ENCODE measurements at regions not wholly inside any gene's neighbourhood (a gene's known extent, or its start where the extent isn't known, plus 50 kb on each side); places are given as distances from the start of the nearest gene placed in this dataset.

- DNase-seq (ENCODE audit: low read depth, low spot score): no peak
- in situ Hi-C loops (cut with HindIII; ENCODE audit: low pct_unique_long_range_greater_than_20kb, low sequenced_read_pairs): no loop called here
These were observed 156.0 kb upstream of the SMAD3 start for GRCh38 chr15:66909381-66909890.

- in situ Hi-C loops (cut with HindIII; ENCODE audit: low pct_unique_long_range_greater_than_20kb, low sequenced_read_pairs): no loop called here
- no peak for DNase-seq (ENCODE audit: low read depth, low spot score)
These were observed 154.2 kb upstream of the SMAD3 start for GRCh38 chr15:66911131-66911700.

- in situ Hi-C loops (cut with HindIII; ENCODE audit: low pct_unique_long_range_greater_than_20kb, low sequenced_read_pairs): no loop called here
- DNase-seq (ENCODE audit: low read depth, low spot score): peak; percentile 29
These were observed 153.4 kb upstream of the SMAD3 start for GRCh38 chr15:66912001-66912400.

GRCh38 chr15:66912441-66912840 lies 153.0 kb upstream of the SMAD3 start:
- in situ Hi-C loops (cut with HindIII; ENCODE audit: low pct_unique_long_range_greater_than_20kb, low sequenced_read_pairs): no loop called here
- DNase-seq (ENCODE audit: low read depth, low spot score): no peak

GRCh38 chr15:66917904-66918448 lies 147.4 kb upstream of the SMAD3 start:
- in situ Hi-C loops (cut with HindIII; ENCODE audit: low pct_unique_long_range_greater_than_20kb, low sequenced_read_pairs): no loop called here
- DNase-seq (ENCODE audit: low read depth, low spot score): no peak

- in situ Hi-C loops (cut with HindIII; ENCODE audit: low pct_unique_long_range_greater_than_20kb, low sequenced_read_pairs): no loop called here
- peak; percentile 49 for DNase-seq (ENCODE audit: low read depth, low spot score)
These were observed 146.0 kb upstream of the SMAD3 start for GRCh38 chr15:66919421-66919820.

- in situ Hi-C loops (cut with HindIII; ENCODE audit: low pct_unique_long_range_greater_than_20kb, low sequenced_read_pairs): no loop called here
- DNase-seq (ENCODE audit: low read depth, low spot score): no peak
These were observed 144.0 kb upstream of the SMAD3 start for GRCh38 chr15:66921319-66921915.

- no peak for DNase-seq (ENCODE audit: low read depth, low spot score)
These were observed 142.8 kb upstream of the SMAD3 start for GRCh38 chr15:66922608-66923007.

GRCh38 chr15:66923438-66923881 lies 141.9 kb upstream of the SMAD3 start:
- DNase-seq (ENCODE audit: low read depth, low spot score): peak; percentile 41
- in situ Hi-C loops (cut with HindIII; ENCODE audit: low pct_unique_long_range_greater_than_20kb, low sequenced_read_pairs): no loop called here

More at GRCh38 chr15:66922608-66923007, 142.8 kb upstream of the SMAD3 start:
- in situ Hi-C loops (cut with HindIII; ENCODE audit: low pct_unique_long_range_greater_than_20kb, low sequenced_read_pairs): no loop called here

- in situ Hi-C loops (cut with HindIII; ENCODE audit: low pct_unique_long_range_greater_than_20kb, low sequenced_read_pairs): no loop called here
- no peak for DNase-seq (ENCODE audit: low read depth, low spot score)
These were observed 140.5 kb upstream of the SMAD3 start for GRCh38 chr15:66924889-66925288.

- in situ Hi-C loops (cut with HindIII; ENCODE audit: low pct_unique_long_range_greater_than_20kb, low sequenced_read_pairs): no loop called here
- DNase-seq (ENCODE audit: low read depth, low spot score): no peak
These were observed 139.7 kb upstream of the SMAD3 start for GRCh38 chr15:66925721-66926120.

GRCh38 chr15:66927201-66928077 lies 138.0 kb upstream of the SMAD3 start:
- no peak for DNase-seq (ENCODE audit: low read depth, low spot score)
- in situ Hi-C loops (cut with HindIII; ENCODE audit: low pct_unique_long_range_greater_than_20kb, low sequenced_read_pairs): no loop called here

GRCh38 chr15:66928101-66928500 lies 137.3 kb upstream of the SMAD3 start:
- in situ Hi-C loops (cut with HindIII; ENCODE audit: low pct_unique_long_range_greater_than_20kb, low sequenced_read_pairs): no loop called here
- no peak for DNase-seq (ENCODE audit: low read depth, low spot score)

- no peak for DNase-seq (ENCODE audit: low read depth, low spot score)
- in situ Hi-C loops (cut with HindIII; ENCODE audit: low pct_unique_long_range_greater_than_20kb, low sequenced_read_pairs): no loop called here
These were observed 136.6 kb upstream of the SMAD3 start for GRCh38 chr15:66928784-66929183.

GRCh38 chr15:66929843-66930402 lies 135.5 kb upstream of the SMAD3 start:
- in situ Hi-C loops (cut with HindIII; ENCODE audit: low pct_unique_long_range_greater_than_20kb, low sequenced_read_pairs): no loop called here
- DNase-seq (ENCODE audit: low read depth, low spot score): no peak

GRCh38 chr15:66931768-66932633 lies 133.4 kb upstream of the SMAD3 start:
- DNase-seq (ENCODE audit: low read depth, low spot score): no peak
- in situ Hi-C loops (cut with HindIII; ENCODE audit: low pct_unique_long_range_greater_than_20kb, low sequenced_read_pairs): no loop called here

GRCh38 chr15:66932634-66933024 lies 132.8 kb upstream of the SMAD3 start:
- in situ Hi-C loops (cut with HindIII; ENCODE audit: low pct_unique_long_range_greater_than_20kb, low sequenced_read_pairs): no loop called here
- no peak for DNase-seq (ENCODE audit: low read depth, low spot score)

All from SK-MEL-5 (cell line).